MCF 10A (cell line): ENCODE measurements at regions not wholly inside any gene's neighbourhood (a gene's known extent, or its start where the extent isn't known, plus 50 kb on each side); places are given as distances from the start of the nearest gene placed in this dataset.

Experiments used
- BruUV-seq: library from RNA; stranded (reverse); fragments of 400-500 nt; replicated peaks from 2 replicates; lab custom pipeline; 2021; lab: Mats Ljungman, UMichigan
- CTCF ChIA-PET: fragments of 300-600 bp; sonication (Branson Sonifier 250); formaldehyde crosslinking; extraction: SDS; loops from one replicate; lab custom pipeline; 2021; ENCODE audit warnings: antibody characterized with exemption, inconsistent platforms; lab: Yijun Ruan, JAX
- POLR2A ChIA-PET: fragments of 300-600, 350-650 bp; sonication (Branson Sonifier 250); formaldehyde crosslinking; extraction: SDS; loops from one replicate; lab custom pipeline; 2020; ENCODE audit warnings: antibody characterized with exemption, inconsistent platforms; lab: Yijun Ruan, JAX
- DNase-seq: peaks from one replicate; pipeline ENCODE4 v3.0.0-alpha.2; 2018; ENCODE audit not compliant: unreplicated experiment
- H3K27ac Mint-ChIP-seq: one replicate; pipeline ENCODE4 v1.8.0; 2022; ENCODE audit warnings: mild to moderate bottlenecking, low read depth, mixed read lengths; ENCODE audit not compliant: unreplicated experiment
- H3K27me3 Mint-ChIP-seq: one replicate; pipeline ENCODE4 v1.8.0; 2022; ENCODE audit warnings: mixed read lengths; ENCODE audit not compliant: insufficient read depth, unreplicated experiment
- H3K36me3 Mint-ChIP-seq: one replicate; pipeline ENCODE4 v1.8.0; 2022; ENCODE audit warnings: mild to moderate bottlenecking, moderate library complexity, mixed read lengths; ENCODE audit not compliant: insufficient read depth, unreplicated experiment
- H3K4me1 Mint-ChIP-seq: one replicate; pipeline ENCODE4 v1.8.0; 2022; ENCODE audit warnings: mixed read lengths; ENCODE audit not compliant: insufficient read depth, unreplicated experiment
- H3K4me3 Mint-ChIP-seq: one replicate; pipeline ENCODE4 v1.8.0; 2022; ENCODE audit warnings: mild to moderate bottlenecking, moderate library complexity, mixed read lengths; ENCODE audit not compliant: unreplicated experiment
- H3K9me3 Mint-ChIP-seq: one replicate; pipeline ENCODE4 v1.8.0; 2022; ENCODE audit warnings: mixed read lengths; ENCODE audit not compliant: unreplicated experiment
- intact Hi-C: fragments of 100-400 bp; cut with micrococcal nuclease; formaldehyde crosslinking; loops from 2 replicates; pipeline ENCODE4 v1.14.1; 2022
- TF ChIP-seq, protein P1 (sequence below): fragments of 200-600 bp; IDR thresholded peaks from one replicate; pipeline ENCODE4 v1.8.0; 2022; ENCODE audit warnings: antibody characterized with exemption, mild to moderate bottlenecking; ENCODE audit not compliant: unreplicated experiment

- POLR2A ChIA-PET = no interaction called here
These were observed 171.8 kb downstream of the CYRIA start for GRCh38 chr2:16493788-16494187.

GRCh38 chr2:16487686-16488085 lies 177.9 kb downstream of the CYRIA start:
- no peaks in the 10 kb centered on the region for H3K9me3 Mint-ChIP-seq
- no TSS peak for BruUV-seq
- ChIA-PET CTCF (interaction anchor here (0.6 to 4.8 kb wide), 19 partner anchors 9 to 855 kb away, joined by 3 to 57 read pairs (median 3); partner anchors contain the start of gene MYCN), POLR2A (interaction anchor here (0.6 kb wide), 1 partner anchor 548 kb away, joined by 4 read pairs; the partner anchor contains the start of gene MYCN)
- no peak overlapping the region for H3K4me3 Mint-ChIP-seq
- H3K36me3 Mint-ChIP-seq = peaks cover 7% of the 10 kb centered on the region
- no peak overlapping the region for H3K27ac Mint-ChIP-seq
- no peaks in the 10 kb centered on the region for H3K4me1 Mint-ChIP-seq
- intact Hi-C loops = loop anchor here (1.0 to 5.0 kb wide), 3 partner anchors 195 to 850 kb away; no protein-coding TSS in a partner anchor
- TF ChIP-seq, protein P1, sequence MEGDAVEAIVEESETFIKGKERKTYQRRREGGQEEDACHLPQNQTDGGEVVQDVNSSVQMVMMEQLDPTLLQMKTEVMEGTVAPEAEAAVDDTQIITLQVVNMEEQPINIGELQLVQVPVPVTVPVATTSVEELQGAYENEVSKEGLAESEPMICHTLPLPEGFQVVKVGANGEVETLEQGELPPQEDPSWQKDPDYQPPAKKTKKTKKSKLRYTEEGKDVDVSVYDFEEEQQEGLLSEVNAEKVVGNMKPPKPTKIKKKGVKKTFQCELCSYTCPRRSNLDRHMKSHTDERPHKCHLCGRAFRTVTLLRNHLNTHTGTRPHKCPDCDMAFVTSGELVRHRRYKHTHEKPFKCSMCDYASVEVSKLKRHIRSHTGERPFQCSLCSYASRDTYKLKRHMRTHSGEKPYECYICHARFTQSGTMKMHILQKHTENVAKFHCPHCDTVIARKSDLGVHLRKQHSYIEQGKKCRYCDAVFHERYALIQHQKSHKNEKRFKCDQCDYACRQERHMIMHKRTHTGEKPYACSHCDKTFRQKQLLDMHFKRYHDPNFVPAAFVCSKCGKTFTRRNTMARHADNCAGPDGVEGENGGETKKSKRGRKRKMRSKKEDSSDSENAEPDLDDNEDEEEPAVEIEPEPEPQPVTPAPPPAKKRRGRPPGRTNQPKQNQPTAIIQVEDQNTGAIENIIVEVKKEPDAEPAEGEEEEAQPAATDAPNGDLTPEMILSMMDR = peak; percentile 42
- peaks cover 22% of the 10 kb centered on the region for H3K27me3 Mint-ChIP-seq
- peak; percentile 60 for DNase-seq

More at GRCh38 chr2:16493788-16494187, 171.8 kb downstream of the CYRIA start:
- CTCF ChIA-PET = interaction anchor here (1.0 kb wide), 1 partner anchor 554 kb away, joined by 3 read pairs; the partner anchor contains the start of gene MYCN
- BruUV-seq = no TSS peak
- Mint-ChIP-seq H3K36me3 (peaks cover 7% of the 10 kb centered on the region), H3K27me3 (peaks cover 35% of the 10 kb centered on the region), H3K9me3 (peaks cover 13% of the 10 kb centered on the region), H3K4me3 (no peak overlapping the region), H3K4me1 (peaks cover 6% of the 10 kb centered on the region), H3K27ac (no peak overlapping the region)
- intact Hi-C loops = no loop called here
- TF ChIP-seq, protein P1 = no peak
- no peak for DNase-seq

DNA sequence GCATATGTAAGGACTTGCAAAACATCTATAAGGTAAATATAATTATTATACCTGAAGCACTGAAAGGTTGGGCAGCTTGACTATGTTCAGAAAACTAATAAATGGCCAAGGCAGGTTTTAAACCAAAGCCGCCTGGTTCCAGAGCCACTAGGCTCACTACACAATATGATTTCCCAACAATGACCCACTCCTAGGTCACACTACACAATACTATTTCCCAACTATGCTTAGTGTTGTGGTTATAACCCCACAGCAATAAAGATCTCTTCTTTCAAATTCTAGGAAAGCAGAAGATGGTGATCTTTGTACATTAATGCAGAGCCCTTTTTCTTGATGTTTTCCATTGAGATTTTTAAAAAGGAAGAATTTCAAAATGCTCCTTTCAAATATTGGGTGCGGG lies 180.4 kb downstream of the CYRIA start:
- no peaks in the 10 kb centered on the region for H3K4me1 Mint-ChIP-seq
- H3K27ac Mint-ChIP-seq = no peak overlapping the region
- H3K27me3 Mint-ChIP-seq = peaks cover 22% of the 10 kb centered on the region
- ChIA-PET POLR2A (no interaction called here), CTCF (interaction anchor here (0.6 kb wide), 1 partner anchor 335 kb away, joined by 5 read pairs; no protein-coding TSS in a partner anchor)
- DNase-seq = no peak
- no peaks in the 10 kb centered on the region for H3K9me3 Mint-ChIP-seq
- BruUV-seq = no TSS peak
- no peaks in the 10 kb centered on the region for H3K36me3 Mint-ChIP-seq
- intact Hi-C loops = loop anchor here (5.0 kb wide), 1 partner anchor 193 kb away; no protein-coding TSS in a partner anchor
- TF ChIP-seq, protein P1 = no peak
- no peak overlapping the region for H3K4me3 Mint-ChIP-seq

- no TSS peak for BruUV-seq
- H3K27me3 Mint-ChIP-seq = peaks cover 4% of the 10 kb centered on the region
- H3K36me3 Mint-ChIP-seq = no peaks in the 10 kb centered on the region
- H3K27ac Mint-ChIP-seq = no peak overlapping the region
- no peaks in the 10 kb centered on the region for H3K4me1 Mint-ChIP-seq
- H3K9me3 Mint-ChIP-seq = no peaks in the 10 kb centered on the region
- intact Hi-C loops = no loop called here
- ChIA-PET CTCF (interaction anchor here (0.6 to 2.1 kb wide), 4 partner anchors 10 to 565 kb away, joined by 3 to 9 read pairs (median 4); partner anchors contain the start of gene MYCN), POLR2A (no interaction called here)
- H3K4me3 Mint-ChIP-seq = no peak overlapping the region
- TF ChIP-seq, protein P1 = no peak
- DNase-seq = no peak
These were observed 183.2 kb downstream of the CYRIA start for GRCh38 chr2:16482460-16482859.
